ENCODE measurements at regions not wholly inside any gene's neighbourhood (a gene's known extent, or its start where the extent isn't known, plus 50 kb on each side); places are given as distances from the start of the nearest gene placed in this dataset.

DNA sequence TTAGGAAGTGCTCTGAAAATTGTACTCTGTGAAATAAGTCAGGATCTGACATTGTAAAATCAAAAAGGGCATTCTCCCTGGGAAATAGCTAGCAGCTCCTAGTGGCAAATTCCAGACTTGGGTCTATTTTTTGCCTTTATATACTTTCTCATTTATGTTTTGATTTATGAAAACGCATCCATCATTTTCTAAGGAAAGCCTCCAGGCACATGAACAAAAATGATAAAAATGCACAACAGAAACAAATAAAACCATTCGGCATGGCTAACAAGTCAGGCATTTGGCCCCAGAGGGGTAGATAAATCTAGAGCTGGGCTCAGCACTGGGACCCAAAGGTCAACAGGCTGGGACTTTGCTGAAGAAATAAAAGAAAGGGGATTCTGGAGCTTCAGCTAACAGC lies 167.0 kb downstream of the BCL11A start:
- no peaks in the 10 kb centered on the region for H3K36me3 ChIP-seq (ENCODE audit: insufficient read depth, low read length)
- H3K9me3 ChIP-seq (ENCODE audit: low read depth, low read length) = no peaks in the 10 kb centered on the region
- no peaks in the 10 kb centered on the region for H3K4me1 ChIP-seq (ENCODE audit: insufficient read depth, low read length)
- no peak for DNase-seq (ENCODE audit: insufficient read length, low spot score, missing footprints)
- H3K4me2 ChIP-seq (ENCODE audit: insufficient read depth, low read length) = no peak overlapping the region
- H3K27ac ChIP-seq (ENCODE audit: low read depth, low read length) = no peak overlapping the region
- H3K79me2 ChIP-seq (ENCODE audit: insufficient read depth, low read length) = no peaks in the 10 kb centered on the region
- H4K20me1 ChIP-seq (ENCODE audit: insufficient read depth, low read length) = no peaks in the 10 kb centered on the region
- no peaks in the 10 kb centered on the region for H3K27me3 ChIP-seq (ENCODE audit: insufficient read depth, low read length)
- no peak overlapping the region for H2AFZ ChIP-seq (ENCODE audit: low read length)
- no peak overlapping the region for H3K4me3 ChIP-seq (ENCODE audit: insufficient read depth, low read length)
- TF ChIP-seq, protein P1, sequence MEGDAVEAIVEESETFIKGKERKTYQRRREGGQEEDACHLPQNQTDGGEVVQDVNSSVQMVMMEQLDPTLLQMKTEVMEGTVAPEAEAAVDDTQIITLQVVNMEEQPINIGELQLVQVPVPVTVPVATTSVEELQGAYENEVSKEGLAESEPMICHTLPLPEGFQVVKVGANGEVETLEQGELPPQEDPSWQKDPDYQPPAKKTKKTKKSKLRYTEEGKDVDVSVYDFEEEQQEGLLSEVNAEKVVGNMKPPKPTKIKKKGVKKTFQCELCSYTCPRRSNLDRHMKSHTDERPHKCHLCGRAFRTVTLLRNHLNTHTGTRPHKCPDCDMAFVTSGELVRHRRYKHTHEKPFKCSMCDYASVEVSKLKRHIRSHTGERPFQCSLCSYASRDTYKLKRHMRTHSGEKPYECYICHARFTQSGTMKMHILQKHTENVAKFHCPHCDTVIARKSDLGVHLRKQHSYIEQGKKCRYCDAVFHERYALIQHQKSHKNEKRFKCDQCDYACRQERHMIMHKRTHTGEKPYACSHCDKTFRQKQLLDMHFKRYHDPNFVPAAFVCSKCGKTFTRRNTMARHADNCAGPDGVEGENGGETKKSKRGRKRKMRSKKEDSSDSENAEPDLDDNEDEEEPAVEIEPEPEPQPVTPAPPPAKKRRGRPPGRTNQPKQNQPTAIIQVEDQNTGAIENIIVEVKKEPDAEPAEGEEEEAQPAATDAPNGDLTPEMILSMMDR (IDR thresholded peaks at IDR 0.05; ENCODE audit: extremely low read depth, low read depth, low read length) = no peak

DNA sequence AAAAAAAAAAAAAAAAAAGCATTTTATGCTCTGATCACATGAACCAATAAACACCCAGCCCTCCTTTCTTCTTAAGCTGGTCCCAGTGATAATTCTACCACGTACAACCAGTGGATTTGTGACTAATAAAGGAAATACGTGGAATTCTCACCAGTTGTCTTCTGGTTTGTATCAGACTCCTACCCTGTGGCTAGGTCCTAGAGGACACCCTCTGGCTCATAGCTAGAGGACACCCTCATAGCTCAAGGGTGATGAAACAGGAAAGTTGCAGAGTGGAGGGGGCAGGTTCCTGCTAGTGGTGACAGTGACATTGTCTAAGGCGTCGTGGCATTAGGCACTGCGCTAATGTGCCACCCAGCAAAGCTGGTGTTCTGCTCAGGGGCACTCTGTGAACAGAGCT lies 167.8 kb downstream of the BCL11A start:
- Histone ChIP-seq H3K36me3 (ENCODE audit: insufficient read depth, low read length) (no peaks in the 10 kb centered on the region), H3K9me3 (ENCODE audit: low read depth, low read length) (no peaks in the 10 kb centered on the region), H3K79me2 (ENCODE audit: insufficient read depth, low read length) (no peaks in the 10 kb centered on the region), H2AFZ (ENCODE audit: low read length) (no peak overlapping the region), H3K27me3 (ENCODE audit: insufficient read depth, low read length) (no peaks in the 10 kb centered on the region), H3K4me1 (ENCODE audit: insufficient read depth, low read length) (no peaks in the 10 kb centered on the region), H3K27ac (ENCODE audit: low read depth, low read length) (no peak overlapping the region), H3K4me3 (ENCODE audit: insufficient read depth, low read length) (no peak overlapping the region), H4K20me1 (ENCODE audit: insufficient read depth, low read length) (no peaks in the 10 kb centered on the region), H3K4me2 (ENCODE audit: insufficient read depth, low read length) (no peak overlapping the region)
- TF ChIP-seq, protein P1 (IDR thresholded peaks at IDR 0.05; ENCODE audit: extremely low read depth, low read depth, low read length) = no peak
- DNase-seq (ENCODE audit: insufficient read length, low spot score, missing footprints) = no peak

DNA sequence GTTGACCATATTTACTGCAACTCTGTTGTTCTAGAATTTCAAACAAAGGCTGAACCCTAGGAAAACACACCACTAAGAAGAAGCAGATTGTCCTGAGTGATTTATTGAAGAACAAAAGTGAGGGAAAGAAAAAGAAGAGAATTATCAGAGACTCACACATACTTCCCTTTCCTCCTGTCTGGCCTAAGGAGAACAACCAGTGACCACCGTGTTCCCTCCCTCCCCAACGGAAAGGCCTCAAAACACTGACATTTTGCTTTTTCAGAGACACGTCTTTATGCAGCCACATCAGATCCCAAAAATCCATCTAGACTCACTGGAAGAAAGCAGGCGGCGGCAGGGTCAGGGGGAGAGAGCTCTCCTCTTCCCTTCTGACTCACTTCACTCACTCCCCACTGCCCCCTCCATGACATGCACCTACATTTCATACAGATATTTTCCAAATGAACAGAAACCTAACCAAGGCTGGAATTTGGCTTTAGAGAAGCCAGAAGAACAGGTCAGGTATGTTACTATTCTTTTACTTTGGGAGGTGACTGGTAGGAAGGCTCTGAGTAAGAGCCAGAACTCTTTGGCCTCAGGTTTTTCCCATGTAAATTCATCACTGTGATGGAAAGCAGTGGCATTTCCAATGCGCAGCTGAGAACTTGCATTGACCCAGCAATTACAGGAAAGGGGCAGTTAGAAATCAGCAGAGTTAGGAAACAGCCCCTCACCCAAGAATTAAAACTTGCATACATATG lies 169.9 kb downstream of the BCL11A start:
- TF ChIP-seq, protein P1 (IDR thresholded peaks at IDR 0.05; ENCODE audit: extremely low read depth, low read depth, low read length) = no peak
- H4K20me1 ChIP-seq (ENCODE audit: insufficient read depth, low read length) = no peaks in the 10 kb centered on the region
- no peak overlapping the region for H3K4me3 ChIP-seq (ENCODE audit: insufficient read depth, low read length)
- DNase-seq (ENCODE audit: insufficient read length, low spot score, missing footprints) = no peak
- H3K27ac ChIP-seq (ENCODE audit: low read depth, low read length) = no peak overlapping the region
- no peaks in the 10 kb centered on the region for H3K27me3 ChIP-seq (ENCODE audit: insufficient read depth, low read length)
- H3K36me3 ChIP-seq (ENCODE audit: insufficient read depth, low read length) = no peaks in the 10 kb centered on the region
- H3K79me2 ChIP-seq (ENCODE audit: insufficient read depth, low read length) = no peaks in the 10 kb centered on the region
- H3K4me1 ChIP-seq (ENCODE audit: insufficient read depth, low read length) = no peaks in the 10 kb centered on the region
- no peaks in the 10 kb centered on the region for H3K9me3 ChIP-seq (ENCODE audit: low read depth, low read length)
- H3K4me2 ChIP-seq (ENCODE audit: insufficient read depth, low read length) = no peak overlapping the region
- no peak overlapping the region for H2AFZ ChIP-seq (ENCODE audit: low read length)

DNA sequence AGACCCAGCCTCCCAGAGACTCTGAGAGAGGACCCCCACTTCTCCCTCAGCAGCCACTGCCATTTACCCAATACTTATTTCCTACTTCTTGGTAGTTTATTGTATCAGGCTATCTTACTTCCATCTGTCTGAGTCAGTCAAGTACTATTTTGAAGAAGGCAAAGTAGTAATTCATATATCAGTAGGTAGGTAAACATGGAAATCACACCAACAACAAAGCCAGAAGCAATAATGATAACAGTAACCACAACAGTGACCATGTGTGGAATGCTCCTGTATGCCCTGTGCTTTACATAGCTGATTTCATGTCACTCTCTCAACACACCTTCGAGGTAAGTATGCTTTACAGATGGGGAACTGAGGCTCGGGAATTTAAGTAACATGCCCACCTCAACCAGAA lies 173.0 kb downstream of the BCL11A start:
- no peaks in the 10 kb centered on the region for H3K4me1 ChIP-seq (ENCODE audit: insufficient read depth, low read length)
- no peaks in the 10 kb centered on the region for H3K79me2 ChIP-seq (ENCODE audit: insufficient read depth, low read length)
- H3K4me3 ChIP-seq (ENCODE audit: insufficient read depth, low read length) = no peak overlapping the region
- H2AFZ ChIP-seq (ENCODE audit: low read length) = no peak overlapping the region
- no peak overlapping the region for H3K4me2 ChIP-seq (ENCODE audit: insufficient read depth, low read length)
- H4K20me1 ChIP-seq (ENCODE audit: insufficient read depth, low read length) = no peaks in the 10 kb centered on the region
- TF ChIP-seq, protein P1 (IDR thresholded peaks at IDR 0.05; ENCODE audit: extremely low read depth, low read depth, low read length) = no peak
- H3K27ac ChIP-seq (ENCODE audit: low read depth, low read length) = no peak overlapping the region
- no peak for DNase-seq (ENCODE audit: insufficient read length, low spot score, missing footprints)
- no peaks in the 10 kb centered on the region for H3K9me3 ChIP-seq (ENCODE audit: low read depth, low read length)
- no peaks in the 10 kb centered on the region for H3K27me3 ChIP-seq (ENCODE audit: insufficient read depth, low read length)
- no peaks in the 10 kb centered on the region for H3K36me3 ChIP-seq (ENCODE audit: insufficient read depth, low read length)

Measured in osteoblast (primary cell).